ENCODE measurements at regions not wholly inside any gene's neighbourhood (a gene's known extent, or its start where the extent isn't known, plus 50 kb on each side); places are given as distances from the start of the nearest gene placed in this dataset.

- H3K56ac ChIP-seq (ENCODE audit: insufficient read length, low read depth, low read length) = no peak overlapping the region
- no peak overlapping the region for H2BK5ac ChIP-seq (ENCODE audit: insufficient read length, low read length)
- H3K4me2 ChIP-seq (ENCODE audit: insufficient read depth, insufficient read length, low read length) = no peak overlapping the region
- H4K20me1 ChIP-seq (ENCODE audit: control insufficient read depth, insufficient read depth, insufficient read length) = no peaks in the 10 kb centered on the region
- H3K4me3 Mint-ChIP-seq = no peak overlapping the region
- H3K27ac Mint-ChIP-seq = no peak overlapping the region; a peak in 1 of 7 replicates
- no peak overlapping the region for H3K9ac ChIP-seq (ENCODE audit: extremely low read depth, insufficient read length, low read length)
- H2BK12ac ChIP-seq (ENCODE audit: insufficient read length, low read depth, low read length) = no peak overlapping the region
- no peaks in the 10 kb centered on the region for H3K23me2 ChIP-seq (ENCODE audit: insufficient read length, low read depth, low read length, poor library complexity, severe bottlenecking)
- no peaks in the 10 kb centered on the region for H3K79me2 ChIP-seq (ENCODE audit: insufficient read depth, low read length)
- peaks cover 15% of the 10 kb centered on the region in 2 experiments for H3K9me3 Mint-ChIP-seq
- H3K4ac ChIP-seq (ENCODE audit: low read depth, low read length) = no peak overlapping the region
- H3K23ac ChIP-seq (ENCODE audit: insufficient read length, low read depth, low read length) = no peak overlapping the region
- H4K5ac ChIP-seq (ENCODE audit: insufficient read length, low read depth, low read length) = no peak overlapping the region
- TF ChIP-seq CTCF (conservative IDR thresholded peaks at IDR 0.05) = no peak
- no peaks in the 10 kb centered on the region for H3K79me1 ChIP-seq (ENCODE audit: insufficient read depth, low read depth, low read length, poor library complexity, severe bottlenecking)
- WGBS (ENCODE audit: extremely low coverage, insufficient read length, low lambda C conversion rate) = no CpG with 5 or more reads among the region's 6 CpGs
- no peaks in the 10 kb centered on the region for H3K27me3 ChIP-seq (ENCODE audit: insufficient read depth, low read length)
- H2BK20ac ChIP-seq (ENCODE audit: low read depth, low read length, poor library complexity, severe bottlenecking) = no peak overlapping the region
- no peak overlapping the region for H2AK5ac ChIP-seq (ENCODE audit: insufficient read length, low read length)
- no peaks in the 10 kb centered on the region for H3K4me1 ChIP-seq (ENCODE audit: insufficient read depth, low read length)
- no peak overlapping the region for H4K91ac ChIP-seq (ENCODE audit: insufficient read length, low read depth, low read length)
- no peak overlapping the region for H2BK15ac ChIP-seq (ENCODE audit: low read depth, low read length)
- peaks cover 4 to 11% of the 10 kb centered on the region in 2 experiments; a peak in 2 of 4 replicates for H3K4me1 Mint-ChIP-seq
- H3T11ph ChIP-seq (ENCODE audit: low read length) = no peak overlapping the region
- H3K27me3 Mint-ChIP-seq (ENCODE audit: low read depth) = no peaks in the 10 kb centered on the region; the same call in 1 of the 2 replicates
- no peak overlapping the region for H2BK120ac ChIP-seq (ENCODE audit: low read depth, low read length, poor library complexity, severe bottlenecking)
- H3K9me3 ChIP-seq (ENCODE audit: control insufficient read depth, low read depth, low read length) = no peaks in the 10 kb centered on the region
- H3K27ac ChIP-seq (ENCODE audit: insufficient read length, low read depth, low read length) = no peak overlapping the region
- H4K8ac ChIP-seq (replicated peaks; ENCODE audit: insufficient read length, low read depth, low read length) = no peak overlapping the region
- no peak for DNase-seq
- peaks cover 10 to 21% (median 12%) of the 10 kb centered on the region in 3 experiments; a peak in 6 of 7 replicates for H3K36me3 Mint-ChIP-seq (ENCODE audit: insufficient read depth in 1 of 3, low read depth in 3 of 3)
- no peak overlapping the region for H3K14ac ChIP-seq (ENCODE audit: insufficient read depth, low read length)
- no peak overlapping the region for H3K18ac ChIP-seq (ENCODE audit: insufficient read length, low read depth, low read length)
- no peak overlapping the region for H2AFZ ChIP-seq (ENCODE audit: low read length)
Observed at GRCh38 chr2:196502386-196502785, 137.1 kb upstream of the CCDC150 start.

Data from H9 (cell line).